Prostate gland (tissue), 2 donors: ENCODE measurements at regions not wholly inside any gene's neighbourhood (a gene's known extent, or its start where the extent isn't known, plus 50 kb on each side); places are given as distances from the start of the nearest gene placed in this dataset.

Source experiments
- POLR2A ChIP-seq: fragments of 450-650 bp; IDR thresholded peaks from one replicate; pipeline ENCODE4 v1.6.1; 2016; ENCODE audit warnings: antibody characterized with exemption, mild to moderate bottlenecking
- POLR2AphosphoS5 ChIP-seq: sonication (generic); formaldehyde crosslinking; IDR thresholded peaks from one replicate; pipeline ENCODE4 v1.6.1; 2017; ENCODE audit warnings: antibody characterized with exemption
- TF ChIP-seq, protein P1 (sequence below), 4 experiments: fragments of 200-600 bp in 2 of 4; fragments of 450-650 bp in 2 of 4; sonication (generic) in 2 of 4; IDR thresholded peaks; 1 replicate in 3 of 4; 2 replicates in 1 of 4; pipeline ENCODE4 v1.5.1; 2016 to 2019; ENCODE audit warnings: antibody characterized with exemption in 4 of 4, mild to moderate bottlenecking in 2 of 4, moderate library complexity in 2 of 4

DNA sequence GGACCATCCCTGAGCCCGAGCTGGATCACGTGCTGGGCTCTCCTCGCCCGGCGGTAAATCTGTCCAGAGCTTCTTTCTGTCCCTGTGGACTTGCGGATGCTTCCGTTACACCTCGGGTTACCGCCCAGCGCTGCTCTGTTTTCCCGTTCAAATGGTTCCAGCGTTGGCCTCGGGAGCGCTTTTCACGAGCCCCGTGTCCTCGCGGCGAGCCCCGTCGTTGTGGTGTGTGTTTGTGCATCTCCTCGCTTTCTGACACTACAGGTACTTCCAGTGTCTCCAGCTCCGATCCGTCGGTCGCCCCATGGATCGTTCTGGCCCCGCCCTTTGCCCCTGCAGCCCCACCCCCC, 77.4 kb downstream of the RTP5 start:
- no peak for TF ChIP-seq POLR2AphosphoS5
- TF ChIP-seq, protein P1, sequence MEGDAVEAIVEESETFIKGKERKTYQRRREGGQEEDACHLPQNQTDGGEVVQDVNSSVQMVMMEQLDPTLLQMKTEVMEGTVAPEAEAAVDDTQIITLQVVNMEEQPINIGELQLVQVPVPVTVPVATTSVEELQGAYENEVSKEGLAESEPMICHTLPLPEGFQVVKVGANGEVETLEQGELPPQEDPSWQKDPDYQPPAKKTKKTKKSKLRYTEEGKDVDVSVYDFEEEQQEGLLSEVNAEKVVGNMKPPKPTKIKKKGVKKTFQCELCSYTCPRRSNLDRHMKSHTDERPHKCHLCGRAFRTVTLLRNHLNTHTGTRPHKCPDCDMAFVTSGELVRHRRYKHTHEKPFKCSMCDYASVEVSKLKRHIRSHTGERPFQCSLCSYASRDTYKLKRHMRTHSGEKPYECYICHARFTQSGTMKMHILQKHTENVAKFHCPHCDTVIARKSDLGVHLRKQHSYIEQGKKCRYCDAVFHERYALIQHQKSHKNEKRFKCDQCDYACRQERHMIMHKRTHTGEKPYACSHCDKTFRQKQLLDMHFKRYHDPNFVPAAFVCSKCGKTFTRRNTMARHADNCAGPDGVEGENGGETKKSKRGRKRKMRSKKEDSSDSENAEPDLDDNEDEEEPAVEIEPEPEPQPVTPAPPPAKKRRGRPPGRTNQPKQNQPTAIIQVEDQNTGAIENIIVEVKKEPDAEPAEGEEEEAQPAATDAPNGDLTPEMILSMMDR (IDR thresholded peaks at IDR 0.05): no peak
- no peak for TF ChIP-seq POLR2A
